ENCODE measurements at regions not wholly inside any gene's neighbourhood (a gene's known extent, or its start where the extent isn't known, plus 50 kb on each side); places are given as distances from the start of the nearest gene placed in this dataset.

DNA sequence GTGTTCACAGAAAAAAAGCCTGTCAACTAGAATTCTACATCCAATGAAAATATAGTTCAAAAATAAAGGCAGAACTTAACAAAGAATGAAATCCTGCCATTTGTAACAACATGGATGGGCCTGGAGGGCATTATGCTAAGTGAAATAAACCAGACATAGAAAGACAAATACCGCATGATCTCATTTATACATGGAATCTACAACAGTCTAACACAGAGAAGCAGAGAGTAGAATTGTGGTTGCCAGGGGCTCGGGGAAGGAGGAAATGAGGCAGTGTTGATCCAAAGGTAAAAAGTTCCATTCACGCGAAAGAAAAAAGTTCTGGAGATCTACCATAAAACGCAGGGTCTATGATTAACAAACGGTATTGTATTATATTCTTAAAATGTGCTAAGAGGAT lies 282.6 kb downstream of the MRPL39 start:
- no peaks in the 10 kb centered on the region; a peak in 1 of 7 replicates for H3K4me1 ChIP-seq (replicated peaks in 1 of 4; ENCODE audit: control insufficient read depth in 3 of 4, insufficient read depth in 4 of 4, low read length in 3 of 4)
- no peak overlapping the region for H3K9ac ChIP-seq (replicated peaks in 1 of 4; ENCODE audit: extremely low read depth in 1 of 4, low read depth in 3 of 4, low read length in 3 of 4)
- H3K79me2 ChIP-seq (ENCODE audit: control insufficient read depth in 1 of 2, insufficient read depth in 2 of 2, low read length in 2 of 2): no peaks in the 10 kb centered on the region
- H2BK20ac ChIP-seq (ENCODE audit: low read length): no peak overlapping the region
- no peak overlapping the region for H4K8ac ChIP-seq (ENCODE audit: extremely low read depth, insufficient read depth, low read length)
- H3K23ac ChIP-seq (ENCODE audit: insufficient read length): no peak overlapping the region
- H2AK5ac ChIP-seq (ENCODE audit: low read depth, low read length): no peak overlapping the region
- H2BK15ac ChIP-seq (ENCODE audit: low read length): no peak overlapping the region
- TF ChIP-seq, protein P1, sequence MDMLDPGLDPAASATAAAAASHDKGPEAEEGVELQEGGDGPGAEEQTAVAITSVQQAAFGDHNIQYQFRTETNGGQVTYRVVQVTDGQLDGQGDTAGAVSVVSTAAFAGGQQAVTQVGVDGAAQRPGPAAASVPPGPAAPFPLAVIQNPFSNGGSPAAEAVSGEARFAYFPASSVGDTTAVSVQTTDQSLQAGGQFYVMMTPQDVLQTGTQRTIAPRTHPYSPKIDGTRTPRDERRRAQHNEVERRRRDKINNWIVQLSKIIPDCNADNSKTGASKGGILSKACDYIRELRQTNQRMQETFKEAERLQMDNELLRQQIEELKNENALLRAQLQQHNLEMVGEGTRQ (IDR thresholded peaks at IDR 0.05; ENCODE audit: low read length): no peak
- no peak for TF ChIP-seq MAFK (IDR thresholded peaks at IDR 0.05; ENCODE audit: low read depth, low read length)
- no peak for TF ChIP-seq SIRT6 (IDR thresholded peaks at IDR 0.05; ENCODE audit: low read length)
- no peak for TF ChIP-seq RAD21 (IDR thresholded peaks at IDR 0.05 in 1 of 2, conservative IDR thresholded peaks at IDR 0.05 in 1 of 2; ENCODE audit: low read depth in 2 of 2, low read length in 2 of 2)
- no peak overlapping the region for H3K27ac ChIP-seq (ENCODE audit: low read depth, low read length)
- no peak overlapping the region for H3K4me2 ChIP-seq (ENCODE audit: insufficient read depth in 1 of 2, low read depth in 2 of 2, low read length in 2 of 2)
- H3K56ac ChIP-seq (replicated peaks; ENCODE audit: insufficient read length, low read depth, low read length): no peak overlapping the region
- H3K4ac ChIP-seq (replicated peaks; ENCODE audit: insufficient read length, low read depth, low read length): no peak overlapping the region
- no peak overlapping the region for H3K14ac ChIP-seq (ENCODE audit: insufficient read length)
- no peak overlapping the region for H2BK5ac ChIP-seq (ENCODE audit: low read depth, low read length)
- FAIRE-seq (no peak), DNase-seq (ENCODE audit: low read depth in 1 of 2, low spot score in 2 of 2) (no peak)
- ChIA-PET POLR2A (ENCODE audit: partially characterized antibody) (no interaction called here), CTCF (ENCODE audit: partially characterized antibody) (no interaction called here)
- H3K23me2 ChIP-seq (ENCODE audit: low read depth, low read length): no peaks in the 10 kb centered on the region
- H3K79me1 ChIP-seq (ENCODE audit: low read depth, low read length): no peaks in the 10 kb centered on the region
- WGBS, 2 experiments (ENCODE audit: extremely low coverage in 1 of 2, insufficient coverage in 1 of 2, insufficient read length in 1 of 2, insufficient replicate concordance in 2 of 2, low coverage in 1 of 2, low lambda C conversion rate in 2 of 2, missing lambda C conversion rate in 1 of 2): 94% methylated on average over 6 of the region's 6 CpGs; no CpG with 5 or more reads in 1 of the 2 experiments
- no peak overlapping the region for H2BK12ac ChIP-seq (ENCODE audit: low read depth, low read length)
- H2AFZ ChIP-seq (ENCODE audit: low read length): no peak overlapping the region
- H3K27me3 ChIP-seq (replicated peaks in 1 of 4; ENCODE audit: control insufficient read depth in 3 of 4, extremely low read depth in 1 of 4, insufficient read depth in 3 of 4, low read length in 3 of 4): peaks cover 0 to 1% (median 0%) of the 10 kb centered on the region in 4 experiments; a peak in 1 of 7 replicates
- H4K20me1 ChIP-seq (replicated peaks in 1 of 2; ENCODE audit: control insufficient read depth in 1 of 2, insufficient read depth in 2 of 2, low read length in 2 of 2): no peaks in the 10 kb centered on the region
- H4K91ac ChIP-seq (replicated peaks; ENCODE audit: insufficient read length, low read length): no peak overlapping the region
- H3K9me3 ChIP-seq (ENCODE audit: insufficient read depth in 2 of 2, low read depth in 1 of 2, low read length in 1 of 2): no peaks in the 10 kb centered on the region
- no peak overlapping the region for H3K4me3 ChIP-seq (ENCODE audit: extremely low read depth in 1 of 4, insufficient read depth in 2 of 4, low read depth in 3 of 4, low read length in 4 of 4)
- H2BK120ac ChIP-seq (replicated peaks; ENCODE audit: low read depth, low read length): no peak overlapping the region
- H3K18ac ChIP-seq (ENCODE audit: extremely low read depth, low read length): no peak overlapping the region
- H4K5ac ChIP-seq (ENCODE audit: insufficient read length, low read depth, low read length): no peak overlapping the region
- H3K36me3 ChIP-seq (ENCODE audit: control insufficient read depth in 2 of 4, insufficient read depth in 4 of 4, low read length in 3 of 4): no peaks in the 10 kb centered on the region
